HG03139 (cell line): ENCODE measurements at regions not wholly inside any gene's neighbourhood (a gene's known extent, or its start where the extent isn't known, plus 50 kb on each side); places are given as distances from the start of the nearest gene placed in this dataset.
"Not testable (repeated sequence)": the region's sequence is repeated elsewhere in the genome, so short reads cannot be mapped to it uniquely, and the experiment has no call there.

Experiments used
- ATAC-seq: cut with Tn5 transposase; IDR thresholded peaks from one replicate; pipeline ENCODE4 v1.9.1; 2021; ENCODE audit not compliant: unreplicated experiment

DNA sequence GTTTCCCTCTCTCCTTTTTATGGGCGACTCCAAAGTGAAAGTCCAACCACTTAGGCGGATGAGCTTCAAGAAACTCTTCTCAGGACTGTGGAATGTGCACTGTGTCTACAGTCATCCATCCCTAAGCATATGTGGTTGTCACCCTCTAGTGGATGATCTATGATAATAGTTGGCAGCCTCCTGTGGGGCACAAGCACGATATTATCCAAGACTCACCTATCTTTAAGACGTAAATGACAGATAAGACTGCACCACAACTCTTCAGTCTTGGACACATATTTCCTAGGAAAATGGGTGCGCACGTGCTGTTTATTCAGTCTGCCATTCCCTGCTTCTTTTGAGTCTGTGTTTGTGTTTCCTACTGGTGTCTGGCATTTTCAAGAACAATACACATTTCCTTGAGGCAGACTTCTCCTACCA, 145.5 kb upstream of the CTAGE1 start:
- ATAC-seq: no peak

GRCh38 chr18:22564036-22564435, 146.3 kb upstream of the CTAGE1 start:
- no peak for ATAC-seq

GRCh38 chr18:22566703-22567420, 149.1 kb upstream of the CTAGE1 start:
- ATAC-seq: no peak

- ATAC-seq: no peak
Measured at GRCh38 chr18:22567794-22568193, 150.1 kb upstream of the CTAGE1 start.

- no peak for ATAC-seq
Measured at GRCh38 chr18:22570492-22570891, 152.8 kb upstream of the CTAGE1 start.

DNA sequence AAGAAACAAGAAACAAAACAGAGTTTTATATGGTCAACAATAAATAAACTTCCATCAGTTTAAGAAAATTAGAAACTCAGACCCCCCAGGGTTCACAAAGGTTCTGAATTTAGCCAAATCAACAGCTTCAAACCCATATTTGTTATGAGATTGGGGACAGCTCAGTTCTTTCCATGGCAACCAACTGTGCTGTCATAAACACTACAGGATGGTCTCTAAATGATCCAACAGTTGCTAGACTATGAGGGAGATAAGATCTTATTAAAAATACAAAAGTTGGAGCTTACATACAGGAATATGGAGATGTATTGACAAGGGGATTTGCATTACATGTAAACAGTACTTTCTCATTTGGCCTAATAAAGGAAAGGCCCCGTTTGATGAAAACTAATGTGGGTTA, 154.6 kb upstream of the CTAGE1 start:
- ATAC-seq: no peak

DNA sequence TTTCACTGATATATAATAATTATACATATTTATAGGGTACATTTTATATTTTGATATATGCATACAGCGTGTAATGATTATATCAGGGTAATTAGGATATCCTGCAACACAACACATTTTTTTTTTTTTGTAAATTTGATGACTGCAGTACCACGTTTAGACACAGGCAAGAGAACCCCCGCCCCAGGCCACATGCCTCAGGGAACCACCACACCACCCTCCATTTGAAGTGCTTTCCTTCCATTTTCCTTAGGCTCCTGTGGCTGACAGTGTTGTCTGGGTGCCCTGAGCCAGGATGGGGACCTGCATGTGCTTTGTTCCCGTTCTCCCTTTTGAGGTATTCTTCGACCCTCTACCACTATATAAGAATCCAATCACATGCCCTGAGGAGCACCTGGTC, 161.6 kb upstream of the CTAGE1 start:
- no peak for ATAC-seq

GRCh38 chr18:22585333-22585732, 167.6 kb upstream of the CTAGE1 start:
- ATAC-seq: no peak

- no peak for ATAC-seq
Measured at GRCh38 chr18:22585821-22586220, 168.1 kb upstream of the CTAGE1 start.

DNA sequence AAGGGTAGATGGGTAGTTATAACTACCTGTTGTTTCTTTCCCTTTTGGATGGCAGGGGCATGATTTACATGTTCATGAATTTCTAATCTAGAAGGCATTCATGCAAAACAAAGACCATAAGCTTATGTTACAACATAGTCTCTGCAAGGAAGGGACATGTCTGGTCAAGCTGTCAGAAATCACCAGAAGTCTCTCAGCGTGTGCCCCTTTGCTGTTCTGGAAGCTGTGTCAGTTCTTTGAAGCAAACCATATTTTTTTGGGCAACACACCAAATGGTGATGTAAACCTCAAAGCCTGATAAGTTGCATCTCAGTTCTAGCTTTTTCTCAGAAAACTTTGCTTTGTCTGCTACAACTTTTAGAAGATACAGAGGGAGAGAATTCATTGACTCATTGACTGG, 173.5 kb upstream of the CTAGE1 start:
- no peak for ATAC-seq

DNA sequence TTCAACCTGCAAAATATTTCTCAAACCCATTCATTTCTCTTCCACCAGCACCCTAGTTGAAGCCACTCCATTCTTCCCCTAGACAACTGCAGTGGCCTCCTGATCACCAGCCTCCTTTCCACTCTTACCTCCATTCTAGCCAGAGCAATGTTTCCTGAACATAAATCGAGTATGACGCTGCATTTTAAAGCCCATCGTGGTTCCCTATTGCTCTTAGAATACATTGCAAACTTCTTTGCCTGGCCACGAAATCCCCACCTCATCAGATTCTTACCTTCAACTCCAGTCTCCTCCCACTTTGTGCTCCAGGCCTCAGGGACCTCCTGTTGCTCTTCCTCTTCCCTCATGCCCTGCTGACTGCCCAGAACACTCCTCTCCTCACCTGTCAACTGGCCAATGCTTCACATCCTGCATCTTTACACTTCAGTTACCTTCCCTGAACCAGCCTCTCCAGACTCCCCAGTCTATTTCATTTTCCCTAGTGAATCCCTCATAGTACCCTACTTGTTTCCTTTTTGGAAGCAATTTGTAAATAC, 176.5 kb upstream of the CTAGE1 start:
- ATAC-seq: no peak

- ATAC-seq: no peak
Measured at GRCh38 chr18:22601481-22601880, 183.8 kb upstream of the CTAGE1 start.

- not testable (repeated sequence) for ATAC-seq
Measured at GRCh38 chr18:22602456-22602855, 184.7 kb upstream of the CTAGE1 start.

GRCh38 chr18:22603902-22604301, 186.2 kb upstream of the CTAGE1 start:
- ATAC-seq: no peak

DNA sequence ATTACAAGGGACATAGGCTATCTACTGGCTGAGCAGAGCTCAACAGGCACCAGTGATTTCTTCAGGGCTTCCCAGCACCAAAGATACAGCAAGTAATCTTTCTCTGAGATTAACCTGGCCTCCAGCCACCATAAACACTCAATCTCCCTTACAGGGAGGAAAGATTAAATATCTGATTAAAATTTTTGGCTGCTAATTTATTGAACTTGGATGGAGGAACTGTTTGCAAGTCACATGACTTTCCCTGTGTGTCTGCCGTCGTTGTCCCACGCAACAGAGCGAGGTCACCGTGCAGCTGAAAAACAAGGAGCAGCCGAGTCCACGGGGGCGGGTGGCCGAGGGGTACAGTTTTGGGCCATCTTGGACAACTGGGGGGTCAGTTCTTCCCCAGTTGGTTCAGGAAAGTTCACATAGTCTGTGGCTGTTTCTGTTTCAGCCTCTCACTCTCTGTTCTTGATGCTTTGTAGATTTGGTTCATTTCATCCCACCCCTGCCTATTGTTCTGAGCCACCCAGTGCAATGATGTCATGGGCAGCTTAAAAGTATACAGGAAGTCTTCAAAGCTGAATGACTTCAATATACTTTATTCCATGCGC, 186.8 kb upstream of the CTAGE1 start:
- ATAC-seq: no peak

DNA sequence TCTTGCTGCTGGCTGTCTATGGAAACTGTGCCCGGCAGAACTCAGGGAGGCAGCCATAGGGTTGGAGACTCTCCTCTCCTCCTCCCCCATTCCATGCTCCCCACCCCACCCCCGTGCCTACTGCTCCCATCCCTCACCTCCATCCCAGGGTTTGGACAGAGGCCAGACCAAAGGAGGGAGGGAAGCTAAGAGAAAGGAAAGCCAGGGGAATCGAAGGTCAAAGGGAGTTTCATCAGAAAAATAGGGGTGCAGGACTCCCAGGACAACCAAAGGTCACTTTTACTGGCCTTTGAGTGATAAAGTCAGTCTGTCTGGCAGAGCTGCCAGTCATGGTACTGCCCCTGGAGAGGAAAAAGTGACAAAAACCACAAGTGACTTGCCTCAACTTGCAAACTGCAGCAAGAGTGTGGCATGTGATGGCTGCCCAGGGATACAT, 187.3 kb upstream of the CTAGE1 start:
- ATAC-seq: no peak

DNA sequence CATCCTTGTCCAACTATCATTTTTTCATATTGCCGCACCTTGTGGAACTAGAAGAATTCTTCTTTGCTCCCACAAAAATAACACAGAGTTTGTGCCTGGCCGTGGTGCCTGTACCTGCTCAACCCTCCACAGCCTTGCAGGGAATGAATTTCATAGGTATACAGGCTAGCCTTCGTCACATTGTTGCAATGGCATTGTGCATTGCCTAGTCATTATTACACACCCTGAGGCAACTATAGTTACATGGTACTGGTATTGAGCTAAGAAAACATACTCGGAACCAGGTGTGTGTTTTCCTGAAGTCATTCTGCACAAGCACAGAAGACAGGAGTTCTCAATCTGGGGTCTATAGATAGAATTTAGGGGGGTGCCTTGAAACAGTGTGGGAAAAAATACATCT, 188.0 kb upstream of the CTAGE1 start:
- no peak for ATAC-seq

DNA sequence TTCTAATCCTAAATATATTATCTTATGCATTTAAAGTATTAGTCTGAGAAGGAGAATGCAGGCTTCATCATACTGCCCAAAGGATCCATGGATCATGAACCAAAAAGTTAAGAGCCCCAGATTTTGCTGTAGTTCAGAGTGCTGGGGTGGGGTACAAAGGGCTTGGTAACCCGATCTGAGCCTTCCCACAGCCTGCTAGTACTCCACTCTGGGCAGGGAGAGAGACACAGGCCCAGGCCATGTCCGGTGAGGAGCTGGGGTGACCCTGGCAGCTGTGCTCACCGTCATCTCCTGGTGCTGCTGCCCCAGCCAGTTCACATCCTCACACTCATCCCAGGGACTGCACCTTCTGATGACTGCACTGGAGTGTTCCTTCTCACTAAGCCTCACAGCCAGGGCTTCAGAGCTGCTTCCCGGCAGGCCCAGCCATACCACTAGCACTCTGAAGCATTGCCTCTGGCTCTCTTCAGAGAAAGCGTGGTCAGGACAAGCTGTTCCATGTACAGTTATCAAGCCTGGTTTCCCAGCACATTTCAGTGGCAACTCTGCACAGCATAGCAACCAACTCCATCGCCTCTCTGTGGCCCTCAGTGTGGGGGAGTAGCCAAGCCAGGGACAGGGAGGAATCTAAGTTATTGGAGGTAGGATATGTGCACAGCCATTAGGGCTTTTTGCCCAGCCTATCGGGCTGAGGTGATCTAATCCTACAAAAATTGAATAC, 189.0 kb upstream of the CTAGE1 start:
- ATAC-seq: no peak

- no peak for ATAC-seq
Measured at GRCh38 chr18:22607284-22607635, 189.5 kb upstream of the CTAGE1 start.

DNA sequence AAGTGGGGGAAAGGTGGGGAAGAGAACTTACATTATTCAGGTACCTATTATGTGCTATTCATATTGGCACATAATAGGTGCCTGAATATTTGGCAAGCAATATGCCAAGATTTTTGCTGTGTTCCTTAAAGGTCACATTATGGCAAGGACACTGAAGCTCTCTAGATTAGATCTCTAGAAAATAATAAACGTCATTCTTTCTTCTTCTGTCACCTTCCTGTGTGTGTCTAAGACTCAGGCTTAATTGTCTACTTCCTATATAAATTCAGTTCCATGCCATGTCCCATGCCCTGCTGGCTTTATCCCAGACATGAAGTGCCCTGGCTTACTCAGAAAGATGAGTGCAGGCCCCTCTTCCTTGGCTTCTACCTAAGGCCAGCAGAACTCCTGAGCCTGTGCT, 191.1 kb upstream of the CTAGE1 start:
- no peak for ATAC-seq

DNA sequence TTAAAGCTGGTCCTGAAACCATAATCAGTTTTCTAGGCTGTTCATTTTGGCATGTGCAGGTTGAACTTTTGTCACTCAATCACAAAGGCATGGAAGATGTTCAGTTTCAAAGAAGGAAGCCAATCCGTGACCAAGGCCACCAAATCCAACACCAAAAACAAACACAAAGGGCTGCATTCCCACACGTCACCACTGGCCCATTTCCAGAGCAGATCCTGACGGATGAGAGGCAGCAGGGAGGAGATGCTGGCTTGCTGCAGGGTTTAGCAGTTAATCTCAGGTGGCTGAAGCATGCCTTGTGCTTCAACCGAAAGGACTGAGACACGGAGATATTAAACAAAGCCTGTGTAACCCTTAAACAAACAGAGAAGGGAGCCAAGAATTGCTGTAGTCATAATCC, 191.9 kb upstream of the CTAGE1 start:
- no peak for ATAC-seq

GRCh38 chr18:22613058-22613690, 195.5 kb upstream of the CTAGE1 start:
- ATAC-seq: no peak
